Memory B cell (primary cell): ENCODE measurements at regions not wholly inside any gene's neighbourhood (a gene's known extent, or its start where the extent isn't known, plus 50 kb on each side); places are given as distances from the start of the nearest gene placed in this dataset.

Source experiments
- ATAC-seq: fragments of 150-1000 bp; cut with Tn5 transposase; 2 replicates; pipeline ENCODE4 v1.10.0; 2021; ENCODE audit warnings: low read depth, mild to moderate bottlenecking, moderate library complexity
- DNase-seq, 2 donors: peaks; one replicate each; pipeline ENCODE4 v3.0.0; 2022; ENCODE audit warnings: low spot score in 2 of 2
- H3K27ac Mint-ChIP-seq: one replicate; pipeline ENCODE4 v1.8.0; 2022; ENCODE audit warnings: mild to moderate bottlenecking, moderate library complexity, mixed read lengths
- H3K27me3 Mint-ChIP-seq: one replicate; pipeline ENCODE4 v1.8.0; 2022; ENCODE audit warnings: mixed read lengths
- H3K36me3 Mint-ChIP-seq: one replicate; pipeline ENCODE4 v1.8.0; 2022; ENCODE audit warnings: mild to moderate bottlenecking, mixed read lengths
- H3K4me1 Mint-ChIP-seq: one replicate; pipeline ENCODE4 v1.8.0; 2022; ENCODE audit warnings: mixed read lengths
- H3K4me3 Mint-ChIP-seq: one replicate; pipeline ENCODE4 v1.8.0; 2022; ENCODE audit warnings: mild to moderate bottlenecking, moderate library complexity, mixed read lengths
- H3K9me3 Mint-ChIP-seq: one replicate; pipeline ENCODE4 v1.8.0; 2022; ENCODE audit warnings: mixed read lengths

GRCh38 chr9:90274725-90275124 is 367.9 kb downstream of the DIRAS2 start:
- Mint-ChIP-seq H3K27me3 (peaks cover 10% of the 10 kb centered on the region), H3K4me1 (no peaks in the 10 kb centered on the region), H3K4me3 (no peak overlapping the region), H3K36me3 (peaks cover 1% of the 10 kb centered on the region), H3K27ac (no peak overlapping the region), H3K9me3 (no peaks in the 10 kb centered on the region)
- no peak for DNase-seq
- no peak for ATAC-seq

- no peak for ATAC-seq
Observed at GRCh38 chr9:90285946-90286345, 356.7 kb downstream of the DIRAS2 start.

GRCh38 chr9:90287567-90288274 is 354.9 kb downstream of the DIRAS2 start:
- Mint-ChIP-seq H3K4me3 (peak overlapping the region; percentile 42), H3K27ac (peak overlapping the region; percentile 71), H3K27me3 (peaks cover 1% of the 10 kb centered on the region), H3K36me3 (no peaks in the 10 kb centered on the region), H3K4me1 (peaks cover 13% of the 10 kb centered on the region), H3K9me3 (no peaks in the 10 kb centered on the region)
- DNase-seq (peak; percentile 38 to 56), ATAC-seq (peak; percentile 97)

More at GRCh38 chr9:90285946-90286345, 356.7 kb downstream of the DIRAS2 start:
- Mint-ChIP-seq H3K36me3 (no peaks in the 10 kb centered on the region), H3K4me3 (no peak overlapping the region), H3K4me1 (peaks cover 13% of the 10 kb centered on the region), H3K27me3 (peaks cover 1% of the 10 kb centered on the region), H3K9me3 (peaks cover 1% of the 10 kb centered on the region), H3K27ac (peak overlapping the region; percentile 67)
- no peak for DNase-seq

- Mint-ChIP-seq H3K27ac (peak overlapping the region; percentile 71), H3K4me3 (no peak overlapping the region), H3K36me3 (no peaks in the 10 kb centered on the region), H3K9me3 (no peaks in the 10 kb centered on the region), H3K27me3 (peaks cover 1% of the 10 kb centered on the region), H3K4me1 (peaks cover 13% of the 10 kb centered on the region)
- DNase-seq (no peak), ATAC-seq (no peak)
Observed at GRCh38 chr9:90288275-90288639, 354.4 kb downstream of the DIRAS2 start.

GRCh38 chr9:90290716-90291485 is 351.7 kb downstream of the DIRAS2 start:
- H3K36me3 Mint-ChIP-seq: no peaks in the 10 kb centered on the region
- H3K4me3 Mint-ChIP-seq: no peak overlapping the region
- H3K4me1 Mint-ChIP-seq: peaks cover 12% of the 10 kb centered on the region
- ATAC-seq (no peak), DNase-seq (no peak)
- H3K9me3 Mint-ChIP-seq: no peaks in the 10 kb centered on the region
- no peak overlapping the region for H3K27ac Mint-ChIP-seq
- H3K27me3 Mint-ChIP-seq: peaks cover 3% of the 10 kb centered on the region

- no peak overlapping the region for H3K27ac Mint-ChIP-seq
- no peaks in the 10 kb centered on the region for H3K4me1 Mint-ChIP-seq
- no peaks in the 10 kb centered on the region for H3K36me3 Mint-ChIP-seq
- no peaks in the 10 kb centered on the region for H3K9me3 Mint-ChIP-seq
- ATAC-seq (no peak), DNase-seq (no peak)
- H3K27me3 Mint-ChIP-seq: peaks cover 8% of the 10 kb centered on the region
- no peak overlapping the region for H3K4me3 Mint-ChIP-seq
Observed at GRCh38 chr9:90296539-90296938, 346.1 kb downstream of the DIRAS2 start.

- Mint-ChIP-seq H3K27ac (no peak overlapping the region), H3K9me3 (no peaks in the 10 kb centered on the region), H3K4me1 (peaks cover 4% of the 10 kb centered on the region)
Observed at GRCh38 chr9:90299968-90300367, 342.7 kb downstream of the DIRAS2 start.

GRCh38 chr9:90300611-90301276 is 341.9 kb downstream of the DIRAS2 start:
- Mint-ChIP-seq H3K36me3 (no peaks in the 10 kb centered on the region), H3K27ac (no peak overlapping the region), H3K4me3 (no peak overlapping the region), H3K27me3 (peaks cover 23% of the 10 kb centered on the region), H3K9me3 (no peaks in the 10 kb centered on the region), H3K4me1 (peaks cover 4% of the 10 kb centered on the region)
- no peak for DNase-seq
- ATAC-seq: no peak

More at GRCh38 chr9:90299968-90300367, 342.7 kb downstream of the DIRAS2 start:
- Mint-ChIP-seq H3K27me3 (peaks cover 21% of the 10 kb centered on the region), H3K36me3 (no peaks in the 10 kb centered on the region), H3K4me3 (no peak overlapping the region)
- no peak for ATAC-seq
- DNase-seq: no peak

GRCh38 chr9:90301277-90301653 is 341.4 kb downstream of the DIRAS2 start:
- no peaks in the 10 kb centered on the region for H3K36me3 Mint-ChIP-seq
- no peak overlapping the region for H3K27ac Mint-ChIP-seq
- peaks cover 4% of the 10 kb centered on the region for H3K4me1 Mint-ChIP-seq
- DNase-seq (no peak), ATAC-seq (no peak)
- H3K27me3 Mint-ChIP-seq: peaks cover 24% of the 10 kb centered on the region
- no peak overlapping the region for H3K4me3 Mint-ChIP-seq
- no peaks in the 10 kb centered on the region for H3K9me3 Mint-ChIP-seq

GRCh38 chr9:90303655-90304054 is 339.0 kb downstream of the DIRAS2 start:
- H3K4me3 Mint-ChIP-seq: no peak overlapping the region
- ATAC-seq (no peak), DNase-seq (no peak)
- no peak overlapping the region for H3K27ac Mint-ChIP-seq
- no peaks in the 10 kb centered on the region for H3K36me3 Mint-ChIP-seq
- H3K27me3 Mint-ChIP-seq: peaks cover 24% of the 10 kb centered on the region
- peaks cover 4% of the 10 kb centered on the region for H3K4me1 Mint-ChIP-seq
- no peaks in the 10 kb centered on the region for H3K9me3 Mint-ChIP-seq

GRCh38 chr9:90306158-90306557 is 336.5 kb downstream of the DIRAS2 start:
- no peak for DNase-seq
- Mint-ChIP-seq H3K4me3 (no peak overlapping the region), H3K4me1 (peaks cover 4% of the 10 kb centered on the region), H3K27me3 (peaks cover 20% of the 10 kb centered on the region), H3K36me3 (no peaks in the 10 kb centered on the region), H3K9me3 (no peaks in the 10 kb centered on the region), H3K27ac (no peak overlapping the region)
- no peak for ATAC-seq

GRCh38 chr9:90307167-90307833 is 335.3 kb downstream of the DIRAS2 start:
- DNase-seq (no peak), ATAC-seq (no peak)
- Mint-ChIP-seq H3K9me3 (no peaks in the 10 kb centered on the region), H3K27me3 (peaks cover 17% of the 10 kb centered on the region), H3K4me1 (peaks cover 4% of the 10 kb centered on the region), H3K36me3 (no peaks in the 10 kb centered on the region), H3K27ac (no peak overlapping the region), H3K4me3 (no peak overlapping the region)

GRCh38 chr9:90307891-90308290 is 334.7 kb downstream of the DIRAS2 start:
- Mint-ChIP-seq H3K9me3 (no peaks in the 10 kb centered on the region), H3K27me3 (peaks cover 16% of the 10 kb centered on the region), H3K27ac (no peak overlapping the region), H3K4me3 (no peak overlapping the region), H3K36me3 (no peaks in the 10 kb centered on the region), H3K4me1 (peaks cover 4% of the 10 kb centered on the region)
- no peak for DNase-seq
- no peak for ATAC-seq

- Mint-ChIP-seq H3K27me3 (peaks cover 16% of the 10 kb centered on the region), H3K36me3 (no peaks in the 10 kb centered on the region), H3K4me3 (no peak overlapping the region), H3K27ac (no peak overlapping the region), H3K4me1 (peaks cover 4% of the 10 kb centered on the region), H3K9me3 (no peaks in the 10 kb centered on the region)
- DNase-seq: no peak
- ATAC-seq: no peak
Observed at GRCh38 chr9:90308691-90309090, 333.9 kb downstream of the DIRAS2 start.
